AG08395 (cell line): ENCODE measurements at regions not wholly inside any gene's neighbourhood (a gene's known extent, or its start where the extent isn't known, plus 50 kb on each side); places are given as distances from the start of the nearest gene placed in this dataset.
"Not testable (repeated sequence)": the region's sequence is repeated elsewhere in the genome, so short reads cannot be mapped to it uniquely, and the experiment has no call there.

Source experiments
- DNase-seq: peaks from one replicate; pipeline ENCODE4 v3.0.0; 2012; ENCODE audit warnings: mixed read lengths, low spot score

DNA sequence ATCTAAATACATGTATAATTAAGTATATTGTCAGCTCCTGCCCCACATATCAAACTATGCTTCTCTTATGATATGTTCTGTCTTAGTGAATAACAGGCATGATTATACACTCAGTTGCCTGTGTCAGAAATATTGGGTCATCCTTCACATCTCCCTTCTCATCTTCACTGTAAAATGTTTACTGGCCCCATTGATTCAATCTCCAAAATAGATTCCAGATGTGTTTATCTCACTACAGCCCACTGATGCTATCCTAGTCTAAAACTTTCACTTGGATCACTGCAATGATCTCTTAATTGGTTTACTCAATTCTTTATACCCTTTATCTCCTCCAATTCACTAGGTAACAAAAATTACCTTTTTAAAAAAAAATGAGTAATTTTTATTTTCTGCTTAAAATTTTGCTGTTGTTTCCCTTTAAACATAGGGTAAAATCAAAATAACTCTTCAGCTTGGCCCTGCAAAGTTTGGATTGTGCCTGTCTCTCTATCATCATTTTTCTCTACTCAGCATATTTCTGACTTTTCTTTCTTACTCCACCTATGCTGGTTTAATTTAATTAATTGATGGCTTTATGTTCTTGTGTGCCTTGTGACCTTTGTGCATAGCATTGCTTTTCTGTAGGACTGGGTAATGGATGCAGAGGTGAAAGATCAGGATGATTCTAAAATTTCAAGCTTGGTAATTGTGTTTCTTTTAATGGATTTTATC is 233.9 kb upstream of the FOXP2 start:
- DNase-seq: no peak

- DNase-seq: no peak
These were observed 239.5 kb upstream of the FOXP2 start for GRCh38 chr7:114175125-114175524.

DNA sequence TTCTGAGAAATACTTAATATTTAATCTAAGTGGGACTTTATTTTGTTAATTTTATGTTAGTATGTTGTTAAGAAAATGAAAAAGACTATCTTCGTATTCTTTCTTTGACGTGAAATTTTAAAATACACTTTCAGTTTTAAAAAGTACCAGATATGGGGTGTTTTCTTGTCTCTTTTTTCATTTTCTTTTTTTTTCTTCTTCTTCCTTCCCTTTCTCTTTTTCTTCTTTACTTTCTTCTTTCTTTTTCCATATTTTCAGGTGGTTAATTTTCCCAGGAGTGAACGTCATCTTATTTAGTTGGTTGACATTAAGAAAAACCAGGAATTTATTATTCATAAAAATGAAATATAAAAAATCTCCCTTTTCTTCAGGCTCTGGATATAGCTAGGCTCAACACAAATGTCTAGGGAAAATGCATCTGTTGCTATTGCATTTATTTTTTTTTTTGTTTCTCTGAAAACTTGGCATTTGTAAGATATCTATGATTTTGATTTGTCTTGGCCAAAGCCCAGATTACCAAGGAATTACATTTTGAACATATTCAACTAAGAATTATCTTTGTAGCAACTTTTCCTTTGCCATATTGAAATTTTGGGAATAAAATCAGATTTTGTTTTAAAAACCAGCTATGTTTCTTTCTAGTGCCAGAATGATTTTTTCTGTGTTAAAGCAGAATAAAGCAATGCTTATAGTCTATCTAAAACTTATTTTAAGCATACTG is 241.3 kb upstream of the FOXP2 start:
- DNase-seq: no peak

DNA sequence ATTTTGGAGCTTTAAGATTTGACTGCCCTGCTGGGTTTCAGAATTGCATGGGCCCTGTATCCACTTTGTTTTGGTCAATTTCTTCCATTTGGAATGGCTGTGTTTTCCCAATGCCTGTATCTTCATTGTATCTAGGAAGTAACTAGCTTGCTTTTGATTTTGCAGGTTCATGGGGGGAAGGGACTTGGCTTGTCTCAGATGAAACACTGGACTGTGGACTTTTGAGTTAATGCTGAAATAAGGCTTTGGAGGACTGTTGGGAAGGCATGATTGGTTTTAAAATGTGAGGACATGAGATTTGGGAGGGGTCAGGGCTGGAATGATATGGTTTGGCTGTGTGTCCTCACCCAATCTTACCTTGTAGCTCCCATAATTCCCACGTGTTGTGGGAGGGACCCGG is 245.2 kb upstream of the FOXP2 start:
- DNase-seq: not testable (repeated sequence)

- DNase-seq: no peak
These were observed 242.1 kb upstream of the PPP1R3A start for GRCh38 chr7:114160925-114161324.

DNA sequence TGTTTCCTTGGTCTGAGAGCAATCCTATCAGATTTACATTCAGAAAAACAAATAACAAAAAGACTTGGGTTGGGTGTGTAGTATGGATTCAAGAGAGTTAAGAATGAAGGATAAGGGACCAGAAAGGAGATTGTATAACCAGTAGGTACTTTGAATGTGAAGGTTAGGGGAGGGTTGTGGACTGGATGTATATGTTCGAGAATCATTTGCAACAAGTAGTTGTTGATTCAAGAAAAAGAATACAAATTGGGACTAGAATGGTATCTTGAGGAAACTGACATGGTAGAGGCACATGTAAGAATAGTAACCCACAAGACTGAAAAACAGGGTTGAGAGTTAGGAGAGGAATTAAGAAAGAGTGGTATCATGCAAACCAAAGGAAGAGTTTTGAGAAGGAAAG is 240.0 kb upstream of the PPP1R3A start:
- DNase-seq: no peak

DNA sequence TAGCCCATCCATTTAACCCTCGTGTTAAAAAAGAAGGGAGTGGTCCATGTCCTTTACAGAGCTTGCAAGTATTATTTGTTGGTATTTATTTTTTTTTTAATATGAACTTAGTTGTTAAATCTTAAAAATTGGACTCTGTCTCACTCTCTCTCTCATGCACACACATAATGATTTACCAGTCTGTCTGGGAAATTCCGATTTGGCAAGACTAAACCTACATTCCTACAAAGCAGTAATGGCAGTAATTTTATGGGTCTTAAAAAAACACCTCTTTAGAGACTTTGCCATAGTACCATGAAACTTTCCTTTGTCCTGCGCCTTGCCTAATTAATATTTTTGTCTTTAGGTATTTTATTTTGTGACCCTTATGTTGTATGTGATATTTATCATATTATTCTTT is 239.5 kb upstream of the PPP1R3A start:
- no peak for DNase-seq

- DNase-seq: no peak
These were observed 237.4 kb upstream of the PPP1R3A start for GRCh38 chr7:114156178-114156577.

- DNase-seq: no peak
These were observed 236.6 kb upstream of the PPP1R3A start for GRCh38 chr7:114155116-114156110.

GRCh38 chr7:114153700-114154099 is 234.9 kb upstream of the PPP1R3A start:
- no peak for DNase-seq

GRCh38 chr7:114152314-114152938 is 233.6 kb upstream of the PPP1R3A start:
- DNase-seq: no peak

DNA sequence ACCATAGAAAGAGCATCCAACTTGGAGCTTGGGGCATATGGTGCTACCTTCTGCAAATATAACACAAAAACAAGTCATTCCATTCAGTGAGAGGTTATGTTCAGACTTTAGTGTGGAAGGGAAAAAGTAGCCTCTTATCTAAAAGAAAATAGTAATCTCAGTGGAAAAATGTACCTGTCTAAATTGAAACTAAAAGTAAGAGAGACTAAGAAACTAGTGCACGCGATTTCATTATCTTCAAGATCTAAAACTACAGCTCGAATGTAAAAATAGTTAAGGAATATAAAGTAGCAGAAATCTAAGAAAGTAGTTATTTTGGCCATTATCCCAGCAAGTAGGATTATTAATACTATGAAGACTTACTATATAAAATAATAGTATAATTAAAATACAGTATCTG is 233.0 kb upstream of the PPP1R3A start:
- DNase-seq: no peak

DNA sequence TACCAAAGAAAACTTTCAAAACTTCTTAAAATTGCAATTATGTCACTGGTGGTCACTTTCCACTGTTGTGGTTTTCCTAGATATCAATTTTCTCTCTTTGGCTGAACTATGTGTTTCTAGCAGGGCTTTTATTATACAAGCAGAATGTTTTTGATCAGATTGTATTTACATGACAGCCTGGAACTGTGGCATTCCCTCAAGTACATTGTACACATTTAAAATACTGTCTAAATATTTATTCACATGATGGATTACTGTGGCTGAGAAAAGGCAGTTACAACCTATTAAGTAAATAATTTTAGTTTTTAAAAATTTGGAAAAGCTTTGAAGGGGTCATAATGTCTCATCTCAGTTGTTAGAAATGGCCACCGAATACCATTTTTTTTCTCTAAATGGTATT is 231.9 kb upstream of the PPP1R3A start:
- DNase-seq: no peak

DNA sequence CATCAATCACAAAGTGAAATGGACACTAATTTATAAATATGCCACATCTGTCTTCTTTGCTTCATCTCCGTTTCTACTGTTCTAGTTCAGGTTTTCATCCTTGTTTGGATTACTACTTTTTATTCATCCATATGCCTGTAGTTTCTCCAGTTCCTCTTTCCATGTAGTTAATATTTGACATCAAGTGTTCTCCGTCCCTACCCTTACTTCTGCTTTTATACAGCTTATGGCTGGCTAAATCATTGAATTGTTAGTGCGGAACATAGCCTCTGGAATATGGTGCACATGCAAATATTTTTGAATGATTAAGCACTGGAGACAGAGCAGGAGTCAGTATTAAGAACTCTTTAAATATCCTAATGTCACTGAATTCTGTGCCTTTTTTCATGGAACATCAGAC is 230.0 kb upstream of the PPP1R3A start:
- DNase-seq: no peak

DNA sequence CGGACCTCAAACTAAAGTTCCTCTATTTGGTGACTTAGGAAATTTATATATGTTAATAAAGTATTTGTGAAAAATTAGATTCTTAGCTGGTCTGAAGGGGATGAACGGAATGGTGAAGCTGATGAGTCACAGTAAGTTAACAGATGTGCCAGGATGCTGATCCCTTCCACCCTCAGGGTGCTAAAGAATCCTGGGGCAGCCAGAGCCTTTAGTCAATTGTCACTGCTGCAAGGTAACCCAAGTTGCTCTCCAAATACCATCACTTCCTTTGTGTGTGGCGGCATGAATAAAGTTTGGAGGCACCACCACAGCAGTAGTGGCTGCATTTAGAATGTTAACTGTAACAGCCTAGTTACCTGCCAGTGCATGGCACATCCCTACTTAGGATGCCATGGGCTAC is 222.6 kb upstream of the PPP1R3A start:
- no peak for DNase-seq

DNA sequence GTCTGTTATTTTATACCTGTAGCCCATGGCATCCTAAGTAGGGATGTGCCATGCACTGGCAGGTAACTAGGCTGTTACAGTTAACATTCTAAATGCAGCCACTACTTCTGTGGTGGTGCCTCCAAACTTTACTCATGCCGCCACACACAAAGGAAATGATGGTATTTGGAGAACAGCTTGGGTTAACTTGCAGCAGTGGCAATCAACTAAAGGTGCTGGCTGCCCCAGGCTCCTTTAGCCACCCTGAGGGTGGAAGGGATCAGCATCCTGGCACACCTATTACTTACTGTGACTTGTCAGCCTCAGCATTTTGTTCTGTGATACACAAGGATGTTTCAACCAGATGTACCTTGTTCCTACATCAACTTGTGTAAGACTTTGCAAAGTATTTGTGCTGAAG is 221.8 kb upstream of the PPP1R3A start:
- no peak for DNase-seq

GRCh38 chr7:114139690-114140089 is 220.9 kb upstream of the PPP1R3A start:
- DNase-seq: not testable (repeated sequence)

DNA sequence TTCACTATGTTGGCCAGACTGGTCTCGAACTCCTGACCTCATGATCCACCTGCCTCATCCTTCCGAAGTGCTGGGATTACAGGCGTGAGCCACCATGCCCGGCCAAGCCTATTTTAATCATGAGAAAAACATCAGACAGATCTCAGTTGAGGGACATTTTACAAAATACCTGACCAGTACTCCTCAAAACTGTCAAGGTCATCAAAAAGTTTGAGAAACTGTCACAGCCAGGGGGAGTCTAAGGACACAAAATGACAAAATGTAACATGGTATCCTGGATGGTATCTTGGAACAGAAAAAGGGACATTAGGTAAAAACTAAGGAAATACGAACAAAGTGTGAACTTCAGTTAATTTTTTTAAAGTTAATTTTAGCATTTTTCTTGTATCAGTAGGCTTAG is 219.8 kb upstream of the PPP1R3A start:
- DNase-seq: no peak

DNA sequence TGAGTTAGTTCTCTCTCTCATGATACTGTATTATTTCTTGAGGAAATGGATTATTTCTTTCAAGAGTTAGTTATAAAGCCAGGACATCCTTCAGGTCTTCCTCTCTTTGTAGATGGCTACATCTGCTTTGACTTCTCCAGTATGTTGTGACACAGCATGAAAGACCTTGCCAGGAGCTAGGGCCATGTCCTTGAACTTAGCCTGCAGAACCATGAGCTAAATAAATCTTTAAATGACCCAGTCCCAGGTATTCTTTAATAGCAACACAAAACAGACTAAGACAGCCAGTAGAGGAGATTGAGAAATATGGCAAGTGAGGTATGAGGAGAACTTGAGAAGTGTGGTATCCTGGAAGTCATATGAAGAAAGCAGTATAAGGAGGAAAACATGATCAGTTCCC is 214.9 kb upstream of the PPP1R3A start:
- no peak for DNase-seq

DNA sequence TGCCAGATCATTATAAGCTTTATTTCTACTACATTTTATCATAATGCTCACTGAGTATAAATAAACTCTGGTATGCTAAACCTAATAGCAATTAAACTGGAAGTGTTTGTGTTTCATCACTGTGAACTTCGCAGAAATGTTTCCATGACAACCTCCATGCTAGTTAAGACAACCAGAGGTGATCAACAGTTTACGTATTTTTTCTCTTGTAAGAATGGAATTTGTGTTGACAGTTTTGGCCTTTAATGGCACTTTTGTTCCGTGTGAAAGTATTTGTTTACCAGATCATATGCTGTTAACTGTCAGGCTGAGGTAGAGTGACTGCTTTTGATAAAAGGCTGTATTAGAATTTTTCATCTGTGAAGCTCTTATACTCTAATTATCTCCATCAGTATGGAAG is 212.1 kb upstream of the PPP1R3A start:
- DNase-seq: no peak

DNA sequence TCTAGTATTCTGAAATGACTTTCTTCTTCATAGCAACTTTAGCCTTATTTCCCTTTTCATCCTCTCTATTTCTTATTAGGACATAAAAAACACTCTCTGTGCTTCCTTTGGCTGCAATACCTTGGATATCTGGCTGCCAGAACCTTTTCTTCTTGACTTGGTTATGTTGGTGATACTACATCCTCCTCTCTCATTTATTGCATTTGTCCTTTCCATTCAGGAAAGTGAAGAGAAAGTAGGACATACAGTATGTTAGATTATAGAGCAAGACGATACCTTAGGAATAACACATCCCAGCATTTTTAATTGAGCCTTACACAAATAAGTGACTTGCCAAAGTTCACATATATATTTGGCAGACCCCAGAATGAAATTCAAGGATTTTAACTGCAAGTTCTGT is 210.1 kb upstream of the PPP1R3A start:
- DNase-seq: no peak

DNA sequence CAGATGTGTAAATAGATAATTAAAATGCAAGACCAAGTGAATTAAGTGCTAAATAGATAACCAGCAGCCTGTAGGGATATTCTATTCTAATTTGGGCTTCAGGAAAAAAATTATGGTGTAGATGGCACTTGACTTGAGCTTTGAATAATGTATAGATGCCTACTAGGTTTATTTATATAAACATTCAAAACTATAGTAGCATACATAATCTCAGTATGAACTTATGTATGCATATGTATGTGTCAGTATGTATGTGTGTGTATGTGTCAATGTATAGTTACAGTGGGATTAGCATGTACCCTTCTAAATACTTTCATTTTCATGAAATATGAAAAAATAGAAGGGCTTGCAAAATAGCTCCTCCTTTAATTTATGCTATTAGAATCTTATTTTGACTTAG is 207.3 kb upstream of the PPP1R3A start:
- DNase-seq: no peak
